Chondrocyte (in vitro differentiated cells): ENCODE measurements at regions not wholly inside any gene's neighbourhood (a gene's known extent, or its start where the extent isn't known, plus 50 kb on each side); places are given as distances from the start of the nearest gene placed in this dataset.
A peak's percentile ranks its signal among the peaks of the same experiment; 100 is the strongest.
"Not testable (repeated sequence)": the region's sequence is repeated elsewhere in the genome, so short reads cannot be mapped to it uniquely, and the experiment has no call there.

Experiments
- DNase-seq: peaks from one replicate; pipeline ENCODE4 v3.0.0; 2021; ENCODE audit warnings: mixed read lengths, low spot score
- H3K27ac Mint-ChIP-seq: one replicate; pipeline ENCODE4 v1.8.0; 2021; ENCODE audit warnings: mild to moderate bottlenecking, moderate library complexity, mixed read lengths; ENCODE audit not compliant: unreplicated experiment
- H3K27me3 Mint-ChIP-seq: 2 replicates; pipeline ENCODE4 v1.8.0; 2021; ENCODE audit warnings: low read depth, mixed read lengths
- H3K36me3 Mint-ChIP-seq: 2 replicates; pipeline ENCODE4 v1.8.0; 2021; ENCODE audit warnings: low read depth, mixed read lengths
- H3K4me1 Mint-ChIP-seq: 2 replicates; pipeline ENCODE4 v1.8.0; 2021; ENCODE audit warnings: low read depth, mild to moderate bottlenecking, mixed read lengths
- H3K4me3 Mint-ChIP-seq: one replicate; pipeline ENCODE4 v1.8.0; 2021; ENCODE audit warnings: mild to moderate bottlenecking, moderate library complexity, mixed read lengths; ENCODE audit not compliant: unreplicated experiment
- H3K9me3 Mint-ChIP-seq: 2 replicates; pipeline ENCODE4 v1.8.0; 2021; ENCODE audit warnings: low read depth, mixed read lengths
- CTCF ChIP-seq: fragments of 200-600 bp; sonication (generic); IDR thresholded peaks from 2 replicates; pipeline ENCODE4 v1.5.0; 2021; ENCODE audit warnings: antibody characterized with exemption, mild to moderate bottlenecking, moderate library complexity

- H3K27ac Mint-ChIP-seq = no peak overlapping the region
- no peaks in the 10 kb centered on the region for H3K36me3 Mint-ChIP-seq
- peaks cover 4% of the 10 kb centered on the region for H3K4me1 Mint-ChIP-seq
- peaks cover 4% of the 10 kb centered on the region for H3K9me3 Mint-ChIP-seq
- no peak overlapping the region for H3K4me3 Mint-ChIP-seq
- no peak for TF ChIP-seq CTCF
- H3K27me3 Mint-ChIP-seq = peaks cover 29% of the 10 kb centered on the region
- DNase-seq = no peak
Measured at GRCh38 chr10:6680735-6681134, 100.7 kb upstream of the PRKCQ start.

GRCh38 chr10:6678956-6679355 is 98.9 kb upstream of the PRKCQ start:
- no peak for TF ChIP-seq CTCF
- Mint-ChIP-seq H3K27ac (no peak overlapping the region), H3K4me1 (peaks cover 4% of the 10 kb centered on the region), H3K9me3 (peaks cover 4% of the 10 kb centered on the region), H3K36me3 (no peaks in the 10 kb centered on the region), H3K27me3 (peaks cover 41% of the 10 kb centered on the region), H3K4me3 (no peak overlapping the region)
- DNase-seq = no peak

- Mint-ChIP-seq H3K4me3 (no peak overlapping the region), H3K9me3 (peaks cover 2% of the 10 kb centered on the region), H3K36me3 (no peaks in the 10 kb centered on the region), H3K4me1 (peaks cover 4% of the 10 kb centered on the region), H3K27me3 (peaks cover 45% of the 10 kb centered on the region), H3K27ac (no peak overlapping the region)
- no peak for DNase-seq
- peak; percentile 84 for TF ChIP-seq CTCF
Measured at GRCh38 chr10:6678211-6678803, 98.2 kb upstream of the PRKCQ start.

GRCh38 chr10:6677129-6677528 is 97.1 kb upstream of the PRKCQ start:
- not testable (repeated sequence) for DNase-seq, H3K4me1 Mint-ChIP-seq, H3K27ac Mint-ChIP-seq, H3K9me3 Mint-ChIP-seq, H3K4me3 Mint-ChIP-seq, H3K36me3 Mint-ChIP-seq
- H3K27me3 Mint-ChIP-seq = peaks cover 42% of the 10 kb centered on the region

DNA sequence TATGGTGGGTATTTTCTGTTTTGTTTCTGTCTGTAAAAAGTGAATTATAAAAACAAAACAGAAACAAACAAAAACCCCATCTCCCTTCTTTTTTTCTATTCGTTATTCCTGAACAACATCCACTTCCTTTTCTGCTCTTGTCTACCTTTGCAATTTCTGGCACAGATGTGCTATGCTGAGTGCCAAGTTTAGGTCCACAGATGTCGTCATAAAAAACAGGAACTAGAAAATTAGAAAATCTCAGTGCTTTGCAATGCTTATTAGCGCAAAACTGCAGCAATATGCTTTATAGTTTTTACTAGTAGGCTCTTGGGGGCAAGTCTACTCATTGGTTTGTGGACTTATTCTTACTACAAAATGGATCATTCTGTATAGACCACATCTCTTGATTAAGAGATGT is 94.2 kb upstream of the PRKCQ start:
- no peaks in the 10 kb centered on the region for H3K9me3 Mint-ChIP-seq
- H3K27me3 Mint-ChIP-seq = peaks cover 35% of the 10 kb centered on the region
- no peak overlapping the region for H3K27ac Mint-ChIP-seq
- peaks cover 4% of the 10 kb centered on the region for H3K4me1 Mint-ChIP-seq
- no peaks in the 10 kb centered on the region for H3K36me3 Mint-ChIP-seq
- no peak for TF ChIP-seq CTCF
- H3K4me3 Mint-ChIP-seq = no peak overlapping the region
- no peak for DNase-seq

- H3K4me1 Mint-ChIP-seq = no peaks in the 10 kb centered on the region
- no peak for DNase-seq
- peaks cover 35% of the 10 kb centered on the region for H3K27me3 Mint-ChIP-seq
- H3K36me3 Mint-ChIP-seq = no peaks in the 10 kb centered on the region
- no peak for TF ChIP-seq CTCF
- H3K9me3 Mint-ChIP-seq = no peaks in the 10 kb centered on the region
- H3K4me3 Mint-ChIP-seq = no peak overlapping the region
- no peak overlapping the region for H3K27ac Mint-ChIP-seq
Measured at GRCh38 chr10:6671976-6672375, 91.9 kb upstream of the PRKCQ start.
